ENCODE measurements at regions not wholly inside any gene's neighbourhood (a gene's known extent, or its start where the extent isn't known, plus 50 kb on each side); places are given as distances from the start of the nearest gene placed in this dataset.

GRCh38 chrX:122770581-122770980, 413.5 kb upstream of the GRIA3 start:
- TF ChIP-seq TAF1 (IDR thresholded peaks at IDR 0.05; ENCODE audit: borderline replicate concordance, insufficient read depth, low read length) (no peak), POLR2AphosphoS5 (IDR thresholded peaks at IDR 0.05; ENCODE audit: low read depth, low read length) (no peak), FOXP2 (optimal IDR thresholded peaks at IDR 0.05; ENCODE audit: borderline replicate concordance, extremely low read depth, extremely low read length, insufficient read depth) (no peak), SIN3A (IDR thresholded peaks at IDR 0.05; ENCODE audit: borderline replicate concordance, insufficient read depth, low read length) (no peak)
- TF ChIP-seq, protein P1, sequence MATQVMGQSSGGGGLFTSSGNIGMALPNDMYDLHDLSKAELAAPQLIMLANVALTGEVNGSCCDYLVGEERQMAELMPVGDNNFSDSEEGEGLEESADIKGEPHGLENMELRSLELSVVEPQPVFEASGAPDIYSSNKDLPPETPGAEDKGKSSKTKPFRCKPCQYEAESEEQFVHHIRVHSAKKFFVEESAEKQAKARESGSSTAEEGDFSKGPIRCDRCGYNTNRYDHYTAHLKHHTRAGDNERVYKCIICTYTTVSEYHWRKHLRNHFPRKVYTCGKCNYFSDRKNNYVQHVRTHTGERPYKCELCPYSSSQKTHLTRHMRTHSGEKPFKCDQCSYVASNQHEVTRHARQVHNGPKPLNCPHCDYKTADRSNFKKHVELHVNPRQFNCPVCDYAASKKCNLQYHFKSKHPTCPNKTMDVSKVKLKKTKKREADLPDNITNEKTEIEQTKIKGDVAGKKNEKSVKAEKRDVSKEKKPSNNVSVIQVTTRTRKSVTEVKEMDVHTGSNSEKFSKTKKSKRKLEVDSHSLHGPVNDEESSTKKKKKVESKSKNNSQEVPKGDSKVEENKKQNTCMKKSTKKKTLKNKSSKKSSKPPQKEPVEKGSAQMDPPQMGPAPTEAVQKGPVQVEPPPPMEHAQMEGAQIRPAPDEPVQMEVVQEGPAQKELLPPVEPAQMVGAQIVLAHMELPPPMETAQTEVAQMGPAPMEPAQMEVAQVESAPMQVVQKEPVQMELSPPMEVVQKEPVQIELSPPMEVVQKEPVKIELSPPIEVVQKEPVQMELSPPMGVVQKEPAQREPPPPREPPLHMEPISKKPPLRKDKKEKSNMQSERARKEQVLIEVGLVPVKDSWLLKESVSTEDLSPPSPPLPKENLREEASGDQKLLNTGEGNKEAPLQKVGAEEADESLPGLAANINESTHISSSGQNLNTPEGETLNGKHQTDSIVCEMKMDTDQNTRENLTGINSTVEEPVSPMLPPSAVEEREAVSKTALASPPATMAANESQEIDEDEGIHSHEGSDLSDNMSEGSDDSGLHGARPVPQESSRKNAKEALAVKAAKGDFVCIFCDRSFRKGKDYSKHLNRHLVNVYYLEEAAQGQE (IDR thresholded peaks at IDR 0.05; ENCODE audit: insufficient read depth in 1 of 2, low read depth in 2 of 2, low read length in 2 of 2): no peak

DNA sequence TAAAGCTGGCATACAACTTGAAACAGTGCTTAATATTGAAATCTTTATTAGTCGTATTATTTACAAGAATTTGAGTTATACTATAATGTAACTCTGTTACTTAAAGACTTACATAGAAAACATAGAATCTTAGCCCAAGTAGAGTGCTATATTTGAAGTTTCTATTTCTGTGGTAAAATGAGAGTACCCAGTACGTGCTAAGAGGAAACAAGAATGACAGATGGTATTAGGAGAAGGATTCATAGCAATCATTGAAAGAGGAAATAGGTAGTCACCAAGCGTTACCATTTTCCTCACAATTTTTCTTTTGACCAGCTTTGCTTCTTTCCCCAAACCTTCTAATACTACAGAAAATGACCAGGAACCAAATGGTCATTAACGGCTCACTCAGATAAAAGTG, 412.1 kb upstream of the GRIA3 start:
- TF ChIP-seq SIN3A (IDR thresholded peaks at IDR 0.05; ENCODE audit: borderline replicate concordance, insufficient read depth, low read length): no peak
- TF ChIP-seq POLR2AphosphoS5 (IDR thresholded peaks at IDR 0.05; ENCODE audit: low read depth, low read length): no peak

- TF ChIP-seq, protein P1 (IDR thresholded peaks at IDR 0.05; ENCODE audit: insufficient read depth in 1 of 2, low read depth in 2 of 2, low read length in 2 of 2): no peak
- TF ChIP-seq TAF1 (IDR thresholded peaks at IDR 0.05; ENCODE audit: borderline replicate concordance, insufficient read depth, low read length) (no peak), FOXP2 (optimal IDR thresholded peaks at IDR 0.05; ENCODE audit: borderline replicate concordance, extremely low read depth, extremely low read length, insufficient read depth) (no peak), SIN3A (IDR thresholded peaks at IDR 0.05; ENCODE audit: borderline replicate concordance, insufficient read depth, low read length) (no peak)
These were observed 406.3 kb upstream of the GRIA3 start for GRCh38 chrX:122777766-122778165.

DNA sequence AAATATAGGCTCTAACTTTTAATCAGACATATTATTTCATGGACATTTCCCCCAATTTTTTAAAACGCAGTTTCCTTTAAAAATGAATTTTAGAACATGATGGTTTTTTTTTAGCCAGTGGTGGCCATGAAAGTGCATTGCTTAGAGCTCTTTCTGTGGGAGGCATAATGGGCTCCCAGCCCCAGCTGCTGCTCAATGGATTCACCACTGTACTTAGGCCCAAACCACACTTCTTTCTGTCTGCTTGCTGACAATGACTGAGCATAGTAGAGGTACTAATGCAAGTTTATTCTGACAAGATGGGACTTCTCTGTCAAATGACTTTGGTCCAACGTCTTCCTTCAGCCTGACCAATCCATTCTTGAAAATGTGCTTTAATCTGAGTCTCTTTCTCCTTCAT, 400.2 kb upstream of the GRIA3 start:
- no peak for TF ChIP-seq SIN3A (IDR thresholded peaks at IDR 0.05; ENCODE audit: borderline replicate concordance, insufficient read depth, low read length)
- no peak for TF ChIP-seq FOXP2 (optimal IDR thresholded peaks at IDR 0.05; ENCODE audit: borderline replicate concordance, extremely low read depth, extremely low read length, insufficient read depth)
- no peak for TF ChIP-seq POLR2AphosphoS5 (IDR thresholded peaks at IDR 0.05; ENCODE audit: low read depth, low read length)
- TF ChIP-seq, protein P1 (IDR thresholded peaks at IDR 0.05; ENCODE audit: insufficient read depth in 1 of 2, low read depth in 2 of 2, low read length in 2 of 2): no peak
- no peak for TF ChIP-seq TAF1 (IDR thresholded peaks at IDR 0.05; ENCODE audit: borderline replicate concordance, insufficient read depth, low read length)

- TF ChIP-seq, protein P1 (IDR thresholded peaks at IDR 0.05; ENCODE audit: insufficient read depth in 1 of 2, low read depth in 2 of 2, low read length in 2 of 2): no peak
- no peak for TF ChIP-seq POLR2AphosphoS5 (IDR thresholded peaks at IDR 0.05; ENCODE audit: low read depth, low read length)
- no peak for TF ChIP-seq FOXP2 (optimal IDR thresholded peaks at IDR 0.05; ENCODE audit: borderline replicate concordance, extremely low read depth, extremely low read length, insufficient read depth)
- no peak for TF ChIP-seq TAF1 (IDR thresholded peaks at IDR 0.05; ENCODE audit: borderline replicate concordance, insufficient read depth, low read length)
- no peak for TF ChIP-seq SIN3A (IDR thresholded peaks at IDR 0.05; ENCODE audit: borderline replicate concordance, insufficient read depth, low read length)
These were observed 396.8 kb upstream of the GRIA3 start for GRCh38 chrX:122787231-122787630.

Data from PFSK-1 (cell line).